ENCODE measurements at regions not wholly inside any gene's neighbourhood (a gene's known extent, or its start where the extent isn't known, plus 50 kb on each side); places are given as distances from the start of the nearest gene placed in this dataset.

GRCh38 chr12:17810399-17810798 is 279.6 kb downstream of the RERGL start:
- no peak overlapping the region for H4K91ac ChIP-seq (ENCODE audit: insufficient read depth, low read depth, low read length)
- H3K4me2 ChIP-seq (ENCODE audit: low read depth, low read length), result no peak overlapping the region
- no peak overlapping the region for H4K8ac ChIP-seq (ENCODE audit: low read depth in 2 of 2, low read length in 2 of 2)
- DNase-seq (no peak), ATAC-seq (ENCODE audit: low read depth) (no peak)
- intact Hi-C loops (cut with micrococcal nuclease) (no loop called here), dilution Hi-C loops (cut with HindIII; ENCODE audit: low sequenced_read_pairs, unreplicated experiment) (no loop called here), in situ Hi-C loops (cut with MboI; ENCODE audit: low sequenced_read_pairs) (no loop called here)
- no peak overlapping the region for H3K9ac ChIP-seq (ENCODE audit: low read depth, low read length)
- peaks cover 20% of the 10 kb centered on the region for H3K9me3 ChIP-seq (ENCODE audit: control insufficient read depth, insufficient read depth, low read length)
- H2BK5ac ChIP-seq (ENCODE audit: low read depth, low read length, poor library complexity, severe bottlenecking), result no peak overlapping the region
- no peak overlapping the region for H3K18ac ChIP-seq (ENCODE audit: low read depth, low read length)
- no peak overlapping the region for H3K4me3 ChIP-seq (ENCODE audit: insufficient read depth, low read depth, low read length)
- H4K20me1 ChIP-seq (ENCODE audit: insufficient read depth, low read length), result no peaks in the 10 kb centered on the region
- POLR2A ChIA-PET (ENCODE audit: unreplicated experiment), result no interaction called here
- H2AK9ac ChIP-seq (replicated peaks; ENCODE audit: low read depth, low read length, poor library complexity), result no peak overlapping the region
- TF ChIP-seq ELK1 (IDR thresholded peaks at IDR 0.05; ENCODE audit: borderline replicate concordance, low read depth, low read length), result no peak
- no peak overlapping the region for H3K14ac ChIP-seq (replicated peaks; ENCODE audit: low read depth, low read length)
- H3K56ac ChIP-seq (ENCODE audit: extremely low read depth, insufficient read depth, low read length), result no peak overlapping the region
- no peak overlapping the region for H2BK120ac ChIP-seq (ENCODE audit: low read depth, low read length)
- no peaks in the 10 kb centered on the region for H3K4me1 ChIP-seq (ENCODE audit: control insufficient read depth, insufficient read depth, low read length)
- H3K79me1 ChIP-seq (ENCODE audit: low read depth in 1 of 2, low read length in 2 of 2), result no peaks in the 10 kb centered on the region
- H4K5ac ChIP-seq (ENCODE audit: low read depth, low read length), result no peak overlapping the region
- no peak overlapping the region for H2BK20ac ChIP-seq (ENCODE audit: low read depth, low read length)
- no TSS peak for BruUV-seq (replicated peaks)
- no peak overlapping the region for H3K23ac ChIP-seq (ENCODE audit: low read depth, low read length)
- no peaks in the 10 kb centered on the region for H3K9me1 ChIP-seq (ENCODE audit: insufficient read depth, low read length)
- whole genome bisulfite sequencing, 2 experiments (ENCODE audit: extremely low coverage in 2 of 2, insufficient read length in 1 of 2), result no CpG with 5 or more reads among the region's 3 CpGs
- no peak overlapping the region for H2AK5ac ChIP-seq (ENCODE audit: low read depth, low read length)
- H3K4ac ChIP-seq (ENCODE audit: low read depth, low read length), result no peak overlapping the region
- H3K36me3 ChIP-seq (ENCODE audit: control insufficient read depth, insufficient read depth, low read length), result no peaks in the 10 kb centered on the region
- CTCF ChIA-PET, result no interaction called here
- H2AFZ ChIP-seq (replicated peaks; ENCODE audit: low read length, poor library complexity), result no peak overlapping the region
- H2BK15ac ChIP-seq (ENCODE audit: low read depth, low read length), result no peak overlapping the region
- no peaks in the 10 kb centered on the region for H3K27me3 ChIP-seq (ENCODE audit: control insufficient read depth, insufficient read depth, low read length)
- no peak overlapping the region for H3K27ac ChIP-seq (ENCODE audit: insufficient read depth, low read length)

All from IMR-90 (cell line).